LNCaP clone FGC (cell line): ENCODE measurements at regions not wholly inside any gene's neighbourhood (a gene's known extent, or its start where the extent isn't known, plus 50 kb on each side); places are given as distances from the start of the nearest gene placed in this dataset.

Experiments
- DNase-seq: peaks from one replicate; pipeline ENCODE4 v3.0.0-alpha.2; 2011; ENCODE audit warnings: low read depth
- H3K4me3 ChIP-seq: 2 replicates; pipeline ENCODE4 v1.5.1; 2011; ENCODE audit warnings: mild to moderate bottlenecking, low read depth, low read length, control low read depth
- TF ChIP-seq, protein P1 (sequence below): IDR thresholded peaks from 2 replicates; pipeline ENCODE4 v1.5.1; 2012; ENCODE audit warnings: mild to moderate bottlenecking; ENCODE audit not compliant: control insufficient read depth, insufficient read depth; ENCODE audit errors: extremely low read depth

DNA sequence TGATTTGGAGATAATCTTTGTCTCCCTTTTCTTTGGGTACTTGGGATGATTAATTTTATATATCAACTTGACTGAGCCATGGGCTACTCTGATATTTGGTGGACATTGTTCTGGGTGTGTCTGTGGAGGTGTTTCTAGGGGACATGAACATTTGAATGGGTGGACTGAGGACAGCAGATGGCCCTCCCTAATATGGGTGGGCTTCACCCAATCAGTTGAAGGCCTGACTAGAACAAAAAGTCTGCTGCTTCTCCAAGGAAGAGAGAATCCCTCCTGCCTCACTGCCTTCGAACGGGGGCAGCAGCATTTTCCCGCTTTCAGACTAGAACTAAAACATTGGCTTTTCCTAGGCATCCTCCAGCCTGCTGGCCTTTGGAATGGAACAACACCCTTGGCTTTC is 73.9 kb upstream of the EMX2 start:
- DNase-seq, result no peak
- H3K4me3 ChIP-seq, result no peak overlapping the region
- TF ChIP-seq, protein P1, sequence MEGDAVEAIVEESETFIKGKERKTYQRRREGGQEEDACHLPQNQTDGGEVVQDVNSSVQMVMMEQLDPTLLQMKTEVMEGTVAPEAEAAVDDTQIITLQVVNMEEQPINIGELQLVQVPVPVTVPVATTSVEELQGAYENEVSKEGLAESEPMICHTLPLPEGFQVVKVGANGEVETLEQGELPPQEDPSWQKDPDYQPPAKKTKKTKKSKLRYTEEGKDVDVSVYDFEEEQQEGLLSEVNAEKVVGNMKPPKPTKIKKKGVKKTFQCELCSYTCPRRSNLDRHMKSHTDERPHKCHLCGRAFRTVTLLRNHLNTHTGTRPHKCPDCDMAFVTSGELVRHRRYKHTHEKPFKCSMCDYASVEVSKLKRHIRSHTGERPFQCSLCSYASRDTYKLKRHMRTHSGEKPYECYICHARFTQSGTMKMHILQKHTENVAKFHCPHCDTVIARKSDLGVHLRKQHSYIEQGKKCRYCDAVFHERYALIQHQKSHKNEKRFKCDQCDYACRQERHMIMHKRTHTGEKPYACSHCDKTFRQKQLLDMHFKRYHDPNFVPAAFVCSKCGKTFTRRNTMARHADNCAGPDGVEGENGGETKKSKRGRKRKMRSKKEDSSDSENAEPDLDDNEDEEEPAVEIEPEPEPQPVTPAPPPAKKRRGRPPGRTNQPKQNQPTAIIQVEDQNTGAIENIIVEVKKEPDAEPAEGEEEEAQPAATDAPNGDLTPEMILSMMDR, result no peak

DNA sequence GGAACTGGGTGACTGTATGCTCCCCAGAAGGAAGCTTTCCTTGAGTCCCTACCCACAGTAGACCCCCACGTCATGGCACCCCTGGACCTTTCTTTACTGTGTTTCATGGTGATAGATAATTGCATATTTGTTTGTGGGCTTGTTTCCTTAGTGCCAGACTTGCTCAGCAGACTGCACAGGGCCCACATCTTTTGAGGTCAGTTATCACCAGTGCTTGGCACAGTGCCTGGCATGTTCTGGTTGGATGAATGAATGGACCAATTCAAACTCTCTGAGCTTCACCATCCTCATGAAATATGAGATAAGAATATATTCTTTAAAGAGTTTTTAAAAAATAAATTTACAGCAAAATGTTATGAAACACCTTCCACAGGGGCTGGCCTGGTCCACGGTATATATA is 78.4 kb upstream of the EMX2 start:
- no peak overlapping the region for H3K4me3 ChIP-seq
- DNase-seq, result no peak
- TF ChIP-seq, protein P1, result no peak

DNA sequence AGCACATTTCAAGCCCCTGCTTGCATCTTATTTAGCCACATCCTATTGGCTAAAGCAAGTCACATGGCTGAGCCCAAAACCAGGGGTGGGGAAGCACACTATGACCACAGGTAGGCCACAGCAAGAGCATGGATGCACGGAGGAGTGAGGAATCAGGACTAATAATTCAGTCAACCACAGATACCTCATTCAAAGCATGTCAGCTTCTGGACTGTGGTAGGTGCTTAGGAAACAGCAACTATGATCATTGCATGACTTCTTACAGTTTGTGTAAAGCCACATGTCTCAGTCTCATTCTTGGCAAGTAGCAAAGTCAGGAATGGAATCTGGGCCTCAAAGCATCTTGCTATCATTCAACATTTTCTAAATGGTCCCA is 79.0 kb upstream of the EMX2 start:
- no peak overlapping the region for H3K4me3 ChIP-seq
- TF ChIP-seq, protein P1, result no peak
- DNase-seq, result no peak

DNA sequence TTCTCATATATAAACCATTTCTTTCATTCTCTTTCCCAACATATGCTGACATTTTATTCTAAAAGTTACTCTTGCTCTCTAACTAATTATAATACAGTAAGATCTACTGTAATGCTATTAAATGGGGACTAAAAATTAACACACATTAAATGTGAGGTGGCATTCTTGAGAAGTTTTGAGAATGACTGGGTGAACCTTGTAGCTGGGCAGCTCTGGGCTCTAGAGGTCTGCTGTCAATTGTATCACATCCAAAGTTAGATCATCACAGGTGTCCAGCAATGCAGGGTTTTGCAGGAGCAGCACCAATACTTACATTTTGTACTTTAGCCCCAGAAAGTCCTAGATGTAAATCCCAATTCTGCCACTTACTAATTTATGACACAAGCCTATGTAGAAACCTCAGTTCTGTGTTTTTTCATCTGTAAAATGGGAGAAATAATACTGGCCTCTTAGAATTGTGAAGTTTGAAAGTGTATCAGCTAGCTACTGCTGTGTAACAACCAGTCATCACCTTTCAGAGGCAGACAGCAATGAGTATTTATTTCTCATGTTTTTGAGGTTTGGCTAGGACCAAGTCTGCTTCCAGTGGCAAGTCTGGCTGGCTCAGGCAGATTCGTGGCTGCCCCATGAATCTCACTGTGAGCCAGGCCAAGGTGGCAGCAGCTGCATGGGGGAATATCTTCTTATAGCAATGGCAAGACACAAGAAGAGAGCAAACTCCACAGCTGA is 79.6 kb upstream of the EMX2 start:
- DNase-seq, result no peak
- TF ChIP-seq, protein P1, result no peak
- H3K4me3 ChIP-seq, result no peak overlapping the region

DNA sequence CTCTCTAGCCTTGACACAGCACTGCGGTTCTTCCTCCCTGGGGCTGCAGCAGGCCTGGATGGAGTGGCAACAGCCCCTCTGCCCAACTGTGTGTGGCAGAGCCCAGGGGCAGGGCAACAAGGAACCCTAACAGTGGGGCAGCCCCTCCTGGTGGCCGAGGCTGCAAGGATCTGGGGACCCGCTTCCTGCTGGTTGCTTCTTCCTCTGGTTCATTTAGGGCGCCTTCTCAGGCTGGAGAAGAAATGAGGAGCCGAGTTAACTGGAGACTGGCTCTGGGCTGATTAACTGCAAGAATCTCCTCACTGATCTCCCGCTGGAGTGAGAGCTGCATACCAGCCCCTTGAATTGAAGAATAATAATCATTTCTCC is 80.1 kb upstream of the EMX2 start:
- DNase-seq, result no peak
- no peak overlapping the region for H3K4me3 ChIP-seq
- TF ChIP-seq, protein P1, result no peak

DNA sequence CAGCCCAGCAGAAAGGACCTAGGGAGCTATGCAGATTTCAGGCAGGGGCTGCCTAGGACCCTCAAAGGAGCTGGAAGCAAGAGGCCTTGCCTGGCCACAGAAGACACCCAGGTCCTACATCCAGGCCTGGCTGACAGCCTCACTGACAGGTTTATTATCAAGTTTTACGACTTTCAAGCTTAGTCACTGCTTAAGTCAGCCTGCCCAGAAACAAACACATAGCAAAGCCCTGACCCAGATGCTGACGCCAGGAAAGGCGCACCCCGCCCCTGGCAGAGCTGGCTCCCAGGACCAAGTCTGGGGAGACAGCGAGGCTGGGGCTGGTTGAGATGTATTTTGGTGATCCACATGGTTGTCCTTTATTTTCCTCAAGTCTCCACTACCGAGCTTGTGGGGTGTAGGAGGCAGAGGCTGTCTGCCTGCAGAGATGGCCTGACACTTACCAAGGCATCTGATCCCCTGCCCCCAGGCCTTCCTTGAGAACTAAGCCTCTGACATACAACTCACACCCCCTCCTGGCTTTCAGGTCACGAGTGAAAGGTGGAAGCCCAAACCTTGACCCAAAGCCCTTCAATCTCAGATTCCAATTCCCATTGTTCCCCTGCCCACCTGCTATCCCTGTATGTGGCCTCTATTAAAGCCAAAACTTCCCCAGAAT is 80.7 kb upstream of the EMX2 start:
- no peak overlapping the region for H3K4me3 ChIP-seq
- DNase-seq, result peak; percentile 59
- TF ChIP-seq, protein P1, result no peak
